Right lobe of liver (tissue), 4 donors: ENCODE measurements at regions not wholly inside any gene's neighbourhood (a gene's known extent, or its start where the extent isn't known, plus 50 kb on each side); places are given as distances from the start of the nearest gene placed in this dataset.

Source experiments
- CTCF ChIP-seq, 4 donors: fragments of 200-600 bp in 3 of 4; fragments of 450-650 bp in 1 of 4; IDR thresholded peaks; one replicate each; pipeline versions ENCODE4 v1.5.1 to v1.8.0; 2016 to 2022; ENCODE audit warnings: antibody characterized with exemption in 4 of 4, mild to moderate bottlenecking in 2 of 4
- POLR2A ChIP-seq: fragments of 450-650 bp; IDR thresholded peaks from one replicate; pipeline ENCODE4 v1.6.1; 2017; ENCODE audit warnings: antibody characterized with exemption, mild to moderate bottlenecking
- donor health status: DM: no; HTN: no; CAD: no.
- donor health status: DM: no; HTN: no; CAD: no.
- donor health status: DM: no; HTN: yes; CAD: no.

GRCh38 chr10:30134171-30134945 lies 75.0 kb upstream of the JCAD start:
- TF ChIP-seq CTCF (IDR thresholded peaks at IDR 0.05) (no peak), POLR2A (no peak)
